K562 (cell line): ENCODE measurements at regions not wholly inside any gene's neighbourhood (a gene's known extent, or its start where the extent isn't known, plus 50 kb on each side); places are given as distances from the start of the nearest gene placed in this dataset.

Experiments
- CHD2 ChIP-seq: IDR thresholded peaks from 2 replicates; pipeline ENCODE4 v1.6.1; 2011; ENCODE audit warnings: low read depth, low read length
- KAT2B ChIP-seq: IDR thresholded peaks from one replicate; pipeline ENCODE4 v1.6.1; 2012; ENCODE audit warnings: low read depth, mild to moderate bottlenecking, control low read depth, inconsistent platforms, low read length, moderate library complexity
- MTA1 ChIP-seq: fragments of 450-650 bp; IDR thresholded peaks from 2 replicates; pipeline ENCODE4 v1.6.1; 2017; ENCODE audit warnings: borderline replicate concordance
- MXI1 ChIP-seq: IDR thresholded peaks from 2 replicates; pipeline ENCODE4 v1.6.1; 2011; ENCODE audit warnings: low read depth, mild to moderate bottlenecking, improper control_type of control experiment, low read length
- SAFB ChIP-seq: fragments of 200-400 bp; formaldehyde crosslinking; IDR thresholded peaks from 2 replicates; pipeline ENCODE4 v1.6.1; 2017; ENCODE audit warnings: low read depth, low read length, borderline replicate concordance
- TF ChIP-seq, protein P1 (sequence below): fragments of 450-650 bp; IDR thresholded peaks from 2 replicates; pipeline ENCODE4 v1.6.1; 2016; ENCODE audit warnings: mild to moderate bottlenecking, moderate library complexity
- TF ChIP-seq, protein P2 (sequence below): sonication (generic); formaldehyde crosslinking; IDR thresholded peaks from 2 replicates; pipeline ENCODE4 v1.4.0; 2020; ENCODE audit warnings: mild to moderate bottlenecking, missing genetic modification reagents
- TF ChIP-seq, protein P3 (sequence below): sonication (generic); formaldehyde crosslinking; IDR thresholded peaks from 2 replicates; pipeline ENCODE4 v1.9.0; 2022; ENCODE audit warnings: mild to moderate bottlenecking, missing genetic modification reagents
- TF ChIP-seq, protein P4 (sequence below): fragments of 200-800 bp; sonication (Bioruptor generic); IDR thresholded peaks from 2 replicates; pipeline ENCODE4 v1.6.1; 2016; ENCODE audit warnings: missing genetic modification characterization, missing compliant biosample characterization

DNA sequence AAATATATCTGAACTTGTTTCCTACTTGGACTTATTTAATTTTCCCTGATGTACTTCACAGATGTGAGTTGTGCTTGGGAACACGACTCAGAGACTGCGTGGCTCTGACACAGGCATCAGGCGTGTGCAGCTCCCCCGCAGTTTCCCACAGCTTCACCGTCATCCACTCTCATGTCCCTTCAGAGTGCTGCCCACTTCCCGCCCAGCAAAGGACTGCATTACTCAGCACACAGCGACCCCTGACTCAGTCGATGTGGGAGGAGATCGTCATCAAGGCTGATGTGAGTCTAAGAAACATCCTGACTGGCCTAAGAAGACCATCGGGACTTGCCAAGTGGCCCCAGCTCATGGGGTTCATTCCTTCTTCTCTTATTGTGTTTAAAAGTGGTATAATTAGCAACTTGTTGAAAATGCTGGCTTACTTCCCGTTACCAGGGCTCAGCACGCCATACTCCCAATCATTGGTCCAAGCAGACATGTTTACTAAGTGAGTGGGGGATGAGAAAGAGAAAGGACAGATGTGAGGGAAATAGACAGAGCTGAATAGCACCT is 539.4 kb upstream of the JARID2 start (continued):
- TF ChIP-seq, protein P1, sequence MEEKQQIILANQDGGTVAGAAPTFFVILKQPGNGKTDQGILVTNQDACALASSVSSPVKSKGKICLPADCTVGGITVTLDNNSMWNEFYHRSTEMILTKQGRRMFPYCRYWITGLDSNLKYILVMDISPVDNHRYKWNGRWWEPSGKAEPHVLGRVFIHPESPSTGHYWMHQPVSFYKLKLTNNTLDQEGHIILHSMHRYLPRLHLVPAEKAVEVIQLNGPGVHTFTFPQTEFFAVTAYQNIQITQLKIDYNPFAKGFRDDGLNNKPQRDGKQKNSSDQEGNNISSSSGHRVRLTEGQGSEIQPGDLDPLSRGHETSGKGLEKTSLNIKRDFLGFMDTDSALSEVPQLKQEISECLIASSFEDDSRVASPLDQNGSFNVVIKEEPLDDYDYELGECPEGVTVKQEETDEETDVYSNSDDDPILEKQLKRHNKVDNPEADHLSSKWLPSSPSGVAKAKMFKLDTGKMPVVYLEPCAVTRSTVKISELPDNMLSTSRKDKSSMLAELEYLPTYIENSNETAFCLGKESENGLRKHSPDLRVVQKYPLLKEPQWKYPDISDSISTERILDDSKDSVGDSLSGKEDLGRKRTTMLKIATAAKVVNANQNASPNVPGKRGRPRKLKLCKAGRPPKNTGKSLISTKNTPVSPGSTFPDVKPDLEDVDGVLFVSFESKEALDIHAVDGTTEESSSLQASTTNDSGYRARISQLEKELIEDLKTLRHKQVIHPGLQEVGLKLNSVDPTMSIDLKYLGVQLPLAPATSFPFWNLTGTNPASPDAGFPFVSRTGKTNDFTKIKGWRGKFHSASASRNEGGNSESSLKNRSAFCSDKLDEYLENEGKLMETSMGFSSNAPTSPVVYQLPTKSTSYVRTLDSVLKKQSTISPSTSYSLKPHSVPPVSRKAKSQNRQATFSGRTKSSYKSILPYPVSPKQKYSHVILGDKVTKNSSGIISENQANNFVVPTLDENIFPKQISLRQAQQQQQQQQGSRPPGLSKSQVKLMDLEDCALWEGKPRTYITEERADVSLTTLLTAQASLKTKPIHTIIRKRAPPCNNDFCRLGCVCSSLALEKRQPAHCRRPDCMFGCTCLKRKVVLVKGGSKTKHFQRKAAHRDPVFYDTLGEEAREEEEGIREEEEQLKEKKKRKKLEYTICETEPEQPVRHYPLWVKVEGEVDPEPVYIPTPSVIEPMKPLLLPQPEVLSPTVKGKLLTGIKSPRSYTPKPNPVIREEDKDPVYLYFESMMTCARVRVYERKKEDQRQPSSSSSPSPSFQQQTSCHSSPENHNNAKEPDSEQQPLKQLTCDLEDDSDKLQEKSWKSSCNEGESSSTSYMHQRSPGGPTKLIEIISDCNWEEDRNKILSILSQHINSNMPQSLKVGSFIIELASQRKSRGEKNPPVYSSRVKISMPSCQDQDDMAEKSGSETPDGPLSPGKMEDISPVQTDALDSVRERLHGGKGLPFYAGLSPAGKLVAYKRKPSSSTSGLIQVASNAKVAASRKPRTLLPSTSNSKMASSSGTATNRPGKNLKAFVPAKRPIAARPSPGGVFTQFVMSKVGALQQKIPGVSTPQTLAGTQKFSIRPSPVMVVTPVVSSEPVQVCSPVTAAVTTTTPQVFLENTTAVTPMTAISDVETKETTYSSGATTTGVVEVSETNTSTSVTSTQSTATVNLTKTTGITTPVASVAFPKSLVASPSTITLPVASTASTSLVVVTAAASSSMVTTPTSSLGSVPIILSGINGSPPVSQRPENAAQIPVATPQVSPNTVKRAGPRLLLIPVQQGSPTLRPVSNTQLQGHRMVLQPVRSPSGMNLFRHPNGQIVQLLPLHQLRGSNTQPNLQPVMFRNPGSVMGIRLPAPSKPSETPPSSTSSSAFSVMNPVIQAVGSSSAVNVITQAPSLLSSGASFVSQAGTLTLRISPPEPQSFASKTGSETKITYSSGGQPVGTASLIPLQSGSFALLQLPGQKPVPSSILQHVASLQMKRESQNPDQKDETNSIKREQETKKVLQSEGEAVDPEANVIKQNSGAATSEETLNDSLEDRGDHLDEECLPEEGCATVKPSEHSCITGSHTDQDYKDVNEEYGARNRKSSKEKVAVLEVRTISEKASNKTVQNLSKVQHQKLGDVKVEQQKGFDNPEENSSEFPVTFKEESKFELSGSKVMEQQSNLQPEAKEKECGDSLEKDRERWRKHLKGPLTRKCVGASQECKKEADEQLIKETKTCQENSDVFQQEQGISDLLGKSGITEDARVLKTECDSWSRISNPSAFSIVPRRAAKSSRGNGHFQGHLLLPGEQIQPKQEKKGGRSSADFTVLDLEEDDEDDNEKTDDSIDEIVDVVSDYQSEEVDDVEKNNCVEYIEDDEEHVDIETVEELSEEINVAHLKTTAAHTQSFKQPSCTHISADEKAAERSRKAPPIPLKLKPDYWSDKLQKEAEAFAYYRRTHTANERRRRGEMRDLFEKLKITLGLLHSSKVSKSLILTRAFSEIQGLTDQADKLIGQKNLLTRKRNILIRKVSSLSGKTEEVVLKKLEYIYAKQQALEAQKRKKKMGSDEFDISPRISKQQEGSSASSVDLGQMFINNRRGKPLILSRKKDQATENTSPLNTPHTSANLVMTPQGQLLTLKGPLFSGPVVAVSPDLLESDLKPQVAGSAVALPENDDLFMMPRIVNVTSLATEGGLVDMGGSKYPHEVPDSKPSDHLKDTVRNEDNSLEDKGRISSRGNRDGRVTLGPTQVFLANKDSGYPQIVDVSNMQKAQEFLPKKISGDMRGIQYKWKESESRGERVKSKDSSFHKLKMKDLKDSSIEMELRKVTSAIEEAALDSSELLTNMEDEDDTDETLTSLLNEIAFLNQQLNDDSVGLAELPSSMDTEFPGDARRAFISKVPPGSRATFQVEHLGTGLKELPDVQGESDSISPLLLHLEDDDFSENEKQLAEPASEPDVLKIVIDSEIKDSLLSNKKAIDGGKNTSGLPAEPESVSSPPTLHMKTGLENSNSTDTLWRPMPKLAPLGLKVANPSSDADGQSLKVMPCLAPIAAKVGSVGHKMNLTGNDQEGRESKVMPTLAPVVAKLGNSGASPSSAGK: peak; percentile 92
- TF ChIP-seq, protein P2, sequence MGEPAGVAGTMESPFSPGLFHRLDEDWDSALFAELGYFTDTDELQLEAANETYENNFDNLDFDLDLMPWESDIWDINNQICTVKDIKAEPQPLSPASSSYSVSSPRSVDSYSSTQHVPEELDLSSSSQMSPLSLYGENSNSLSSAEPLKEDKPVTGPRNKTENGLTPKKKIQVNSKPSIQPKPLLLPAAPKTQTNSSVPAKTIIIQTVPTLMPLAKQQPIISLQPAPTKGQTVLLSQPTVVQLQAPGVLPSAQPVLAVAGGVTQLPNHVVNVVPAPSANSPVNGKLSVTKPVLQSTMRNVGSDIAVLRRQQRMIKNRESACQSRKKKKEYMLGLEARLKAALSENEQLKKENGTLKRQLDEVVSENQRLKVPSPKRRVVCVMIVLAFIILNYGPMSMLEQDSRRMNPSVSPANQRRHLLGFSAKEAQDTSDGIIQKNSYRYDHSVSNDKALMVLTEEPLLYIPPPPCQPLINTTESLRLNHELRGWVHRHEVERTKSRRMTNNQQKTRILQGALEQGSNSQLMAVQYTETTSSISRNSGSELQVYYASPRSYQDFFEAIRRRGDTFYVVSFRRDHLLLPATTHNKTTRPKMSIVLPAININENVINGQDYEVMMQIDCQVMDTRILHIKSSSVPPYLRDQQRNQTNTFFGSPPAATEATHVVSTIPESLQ (CRISPR knock-in tag): 0 out of 2 replicates have a peak, but pooled peaks have one; percentile 34
- TF ChIP-seq MXI1: no peak
- TF ChIP-seq, protein P3, sequence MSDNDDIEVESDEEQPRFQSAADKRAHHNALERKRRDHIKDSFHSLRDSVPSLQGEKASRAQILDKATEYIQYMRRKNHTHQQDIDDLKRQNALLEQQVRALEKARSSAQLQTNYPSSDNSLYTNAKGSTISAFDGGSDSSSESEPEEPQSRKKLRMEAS (CRISPR knock-in tag): peak; percentile 74
- TF ChIP-seq KAT2B: no peak
- no peak for TF ChIP-seq CHD2
- TF ChIP-seq MTA1: peak; percentile 44; the same call in 1 of the 2 replicates
- TF ChIP-seq, protein P4, sequence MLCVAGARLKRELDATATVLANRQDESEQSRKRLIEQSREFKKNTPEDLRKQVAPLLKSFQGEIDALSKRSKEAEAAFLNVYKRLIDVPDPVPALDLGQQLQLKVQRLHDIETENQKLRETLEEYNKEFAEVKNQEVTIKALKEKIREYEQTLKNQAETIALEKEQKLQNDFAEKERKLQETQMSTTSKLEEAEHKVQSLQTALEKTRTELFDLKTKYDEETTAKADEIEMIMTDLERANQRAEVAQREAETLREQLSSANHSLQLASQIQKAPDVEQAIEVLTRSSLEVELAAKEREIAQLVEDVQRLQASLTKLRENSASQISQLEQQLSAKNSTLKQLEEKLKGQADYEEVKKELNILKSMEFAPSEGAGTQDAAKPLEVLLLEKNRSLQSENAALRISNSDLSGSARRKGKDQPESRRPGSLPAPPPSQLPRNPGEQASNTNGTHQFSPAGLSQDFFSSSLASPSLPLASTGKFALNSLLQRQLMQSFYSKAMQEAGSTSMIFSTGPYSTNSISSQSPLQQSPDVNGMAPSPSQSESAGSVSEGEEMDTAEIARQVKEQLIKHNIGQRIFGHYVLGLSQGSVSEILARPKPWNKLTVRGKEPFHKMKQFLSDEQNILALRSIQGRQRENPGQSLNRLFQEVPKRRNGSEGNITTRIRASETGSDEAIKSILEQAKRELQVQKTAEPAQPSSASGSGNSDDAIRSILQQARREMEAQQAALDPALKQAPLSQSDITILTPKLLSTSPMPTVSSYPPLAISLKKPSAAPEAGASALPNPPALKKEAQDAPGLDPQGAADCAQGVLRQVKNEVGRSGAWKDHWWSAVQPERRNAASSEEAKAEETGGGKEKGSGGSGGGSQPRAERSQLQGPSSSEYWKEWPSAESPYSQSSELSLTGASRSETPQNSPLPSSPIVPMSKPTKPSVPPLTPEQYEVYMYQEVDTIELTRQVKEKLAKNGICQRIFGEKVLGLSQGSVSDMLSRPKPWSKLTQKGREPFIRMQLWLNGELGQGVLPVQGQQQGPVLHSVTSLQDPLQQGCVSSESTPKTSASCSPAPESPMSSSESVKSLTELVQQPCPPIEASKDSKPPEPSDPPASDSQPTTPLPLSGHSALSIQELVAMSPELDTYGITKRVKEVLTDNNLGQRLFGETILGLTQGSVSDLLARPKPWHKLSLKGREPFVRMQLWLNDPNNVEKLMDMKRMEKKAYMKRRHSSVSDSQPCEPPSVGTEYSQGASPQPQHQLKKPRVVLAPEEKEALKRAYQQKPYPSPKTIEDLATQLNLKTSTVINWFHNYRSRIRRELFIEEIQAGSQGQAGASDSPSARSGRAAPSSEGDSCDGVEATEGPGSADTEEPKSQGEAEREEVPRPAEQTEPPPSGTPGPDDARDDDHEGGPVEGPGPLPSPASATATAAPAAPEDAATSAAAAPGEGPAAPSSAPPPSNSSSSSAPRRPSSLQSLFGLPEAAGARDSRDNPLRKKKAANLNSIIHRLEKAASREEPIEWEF (CRISPR knock-in tag): no peak
- TF ChIP-seq SAFB: no peak
